ENCODE measurements at regions not wholly inside any gene's neighbourhood (a gene's known extent, or its start where the extent isn't known, plus 50 kb on each side); places are given as distances from the start of the nearest gene placed in this dataset.
"Not testable (repeated sequence)": the region's sequence is repeated elsewhere in the genome, so short reads cannot be mapped to it uniquely, and the experiment has no call there.

GRCh38 chr9:103068753-103069152 is 73.6 kb downstream of the CYLC2 start:
- no peak for DNase-seq (ENCODE audit: low read depth in 3 of 3)

GRCh38 chr9:103078581-103078980 is 83.4 kb downstream of the CYLC2 start:
- DNase-seq (ENCODE audit: low read depth in 3 of 3) = no peak

- DNase-seq (ENCODE audit: low read depth in 3 of 3) = no peak
These were observed 87.4 kb downstream of the CYLC2 start for GRCh38 chr9:103082494-103082893.

GRCh38 chr9:103089357-103089756 is 94.2 kb downstream of the CYLC2 start:
- no peak for DNase-seq (ENCODE audit: low read depth in 3 of 3)

GRCh38 chr9:103104101-103104500 is 109.0 kb downstream of the CYLC2 start:
- no peak for DNase-seq (ENCODE audit: low read depth in 3 of 3)

GRCh38 chr9:103116246-103116645 is 121.1 kb downstream of the CYLC2 start:
- DNase-seq (ENCODE audit: low read depth in 3 of 3) = no peak

GRCh38 chr9:103126494-103126893 is 131.4 kb downstream of the CYLC2 start:
- DNase-seq (ENCODE audit: low read depth in 3 of 3) = no peak

- no peak for DNase-seq (ENCODE audit: low read depth in 3 of 3)
These were observed 144.8 kb downstream of the CYLC2 start for GRCh38 chr9:103139891-103140290.

- DNase-seq (ENCODE audit: low read depth in 3 of 3) = no peak
These were observed 157.3 kb downstream of the CYLC2 start for GRCh38 chr9:103152473-103152872.

GRCh38 chr9:103167530-103167929 is 172.4 kb downstream of the CYLC2 start:
- no peak for DNase-seq (ENCODE audit: low read depth in 3 of 3)

- DNase-seq (ENCODE audit: low read depth in 3 of 3) = no peak
These were observed 173.1 kb downstream of the CYLC2 start for GRCh38 chr9:103168254-103168653.

GRCh38 chr9:103169798-103170197 is 174.7 kb downstream of the CYLC2 start:
- no peak for DNase-seq (ENCODE audit: low read depth in 3 of 3)

- DNase-seq (ENCODE audit: low read depth in 3 of 3) = no peak
These were observed 188.6 kb downstream of the CYLC2 start for GRCh38 chr9:103183701-103184171.

GRCh38 chr9:103186959-103187358 is 191.8 kb downstream of the CYLC2 start:
- no peak for DNase-seq (ENCODE audit: low read depth in 3 of 3)

GRCh38 chr9:103188781-103189350 is 193.7 kb downstream of the CYLC2 start:
- DNase-seq (ENCODE audit: low read depth in 3 of 3) = no peak

- no peak for DNase-seq (ENCODE audit: low read depth in 3 of 3)
These were observed 198.9 kb downstream of the CYLC2 start for GRCh38 chr9:103193992-103194391.

GRCh38 chr9:103203172-103203571 is 208.0 kb downstream of the CYLC2 start:
- DNase-seq (ENCODE audit: low read depth in 3 of 3) = no peak

GRCh38 chr9:103205881-103206585 is 210.9 kb downstream of the CYLC2 start:
- not testable (repeated sequence) for DNase-seq (ENCODE audit: low read depth in 3 of 3)

GRCh38 chr9:103210607-103211006 is 215.5 kb downstream of the CYLC2 start:
- no peak for DNase-seq (ENCODE audit: low read depth in 3 of 3)

GRCh38 chr9:103215197-103215596 is 220.1 kb downstream of the CYLC2 start:
- no peak for DNase-seq (ENCODE audit: low read depth in 3 of 3)

- no peak for DNase-seq (ENCODE audit: low read depth in 3 of 3)
These were observed 230.8 kb downstream of the CYLC2 start for GRCh38 chr9:103225702-103226646.

- DNase-seq (ENCODE audit: low read depth in 3 of 3) = no peak
These were observed 231.5 kb downstream of the CYLC2 start for GRCh38 chr9:103226647-103227013.

Measured in stimulated activated CD4-positive, alpha-beta T cell treated with anti-CD3 and anti-CD28 coated beads, TNF-alpha, amount 100 ng/mL, for 48 hours (primary cell).